GM10248 (cell line): ENCODE measurements at regions not wholly inside any gene's neighbourhood (a gene's known extent, or its start where the extent isn't known, plus 50 kb on each side); places are given as distances from the start of the nearest gene placed in this dataset.

Source experiments
- CTCF ChIA-PET: fragments of 300-600 bp; sonication (Branson Sonifier 250); formaldehyde crosslinking; extraction: SDS; loops from one replicate; lab custom pipeline; 2021; ENCODE audit warnings: antibody characterized with exemption; lab: Yijun Ruan, JAX
- POLR2A ChIA-PET: fragments of 350-650 bp; sonication (Branson Sonifier 250); formaldehyde crosslinking; extraction: SDS; loops from one replicate; lab custom pipeline; 2020; ENCODE audit warnings: antibody characterized with exemption; lab: Yijun Ruan, JAX
- DNase-seq: peaks from one replicate; pipeline ENCODE4 v3.0.0; 2012; ENCODE audit errors: extremely low spot score
- TF ChIP-seq, protein P1 (sequence below): IDR thresholded peaks from 2 replicates; pipeline ENCODE4 v1.5.1; 2012; ENCODE audit warnings: mild to moderate bottlenecking, low read depth; ENCODE audit errors: extremely low read depth, missing control alignments, control extremely low read depth

DNA sequence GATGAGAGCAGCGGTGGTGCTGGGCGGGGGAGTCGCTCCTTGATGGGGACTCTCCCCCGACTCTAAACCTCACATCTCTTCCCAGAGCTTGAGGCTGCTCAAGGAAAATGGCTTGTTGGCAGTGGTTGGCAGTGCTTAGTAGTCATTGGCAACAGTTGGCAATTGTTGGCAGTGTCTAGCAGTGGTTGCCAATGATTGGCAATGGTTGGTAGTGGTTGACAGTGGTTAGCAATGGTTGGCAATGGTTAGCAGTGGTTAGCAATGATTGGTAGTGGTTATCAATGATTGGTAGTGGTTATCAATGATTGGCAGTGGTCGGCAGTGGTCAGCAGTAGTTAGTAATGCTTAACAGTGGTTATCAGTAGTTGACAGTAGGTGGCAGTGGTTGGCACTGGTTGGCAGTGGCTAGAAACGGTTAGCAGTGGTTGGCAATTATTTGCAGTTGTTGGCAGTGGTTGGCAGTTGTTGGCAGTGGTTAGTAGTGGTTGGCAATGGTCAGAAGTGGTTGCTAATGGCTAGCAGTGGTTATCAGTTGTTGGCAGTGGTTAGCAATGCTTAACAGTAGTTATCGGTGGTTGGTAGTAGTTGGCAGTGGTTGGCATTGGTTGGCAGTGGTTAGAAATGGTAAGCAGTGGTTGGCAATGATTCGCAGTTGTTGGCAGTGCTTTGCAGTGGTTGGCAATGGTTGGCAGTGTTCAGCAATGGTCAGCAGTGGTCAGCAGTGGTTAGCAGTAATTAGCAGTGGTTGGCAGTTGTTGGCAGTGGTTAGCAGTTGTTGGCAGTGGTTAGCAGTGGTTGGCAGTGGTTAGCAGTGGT lies 85.4 kb upstream of the OTOS start:
- TF ChIP-seq, protein P1, sequence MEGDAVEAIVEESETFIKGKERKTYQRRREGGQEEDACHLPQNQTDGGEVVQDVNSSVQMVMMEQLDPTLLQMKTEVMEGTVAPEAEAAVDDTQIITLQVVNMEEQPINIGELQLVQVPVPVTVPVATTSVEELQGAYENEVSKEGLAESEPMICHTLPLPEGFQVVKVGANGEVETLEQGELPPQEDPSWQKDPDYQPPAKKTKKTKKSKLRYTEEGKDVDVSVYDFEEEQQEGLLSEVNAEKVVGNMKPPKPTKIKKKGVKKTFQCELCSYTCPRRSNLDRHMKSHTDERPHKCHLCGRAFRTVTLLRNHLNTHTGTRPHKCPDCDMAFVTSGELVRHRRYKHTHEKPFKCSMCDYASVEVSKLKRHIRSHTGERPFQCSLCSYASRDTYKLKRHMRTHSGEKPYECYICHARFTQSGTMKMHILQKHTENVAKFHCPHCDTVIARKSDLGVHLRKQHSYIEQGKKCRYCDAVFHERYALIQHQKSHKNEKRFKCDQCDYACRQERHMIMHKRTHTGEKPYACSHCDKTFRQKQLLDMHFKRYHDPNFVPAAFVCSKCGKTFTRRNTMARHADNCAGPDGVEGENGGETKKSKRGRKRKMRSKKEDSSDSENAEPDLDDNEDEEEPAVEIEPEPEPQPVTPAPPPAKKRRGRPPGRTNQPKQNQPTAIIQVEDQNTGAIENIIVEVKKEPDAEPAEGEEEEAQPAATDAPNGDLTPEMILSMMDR: no peak
- ChIA-PET CTCF (interaction anchor here (1.1 kb wide), 1 partner anchor 8 kb away, joined by 4 read pairs; no protein-coding TSS in a partner anchor), POLR2A (no interaction called here)
- no peak for DNase-seq

DNA sequence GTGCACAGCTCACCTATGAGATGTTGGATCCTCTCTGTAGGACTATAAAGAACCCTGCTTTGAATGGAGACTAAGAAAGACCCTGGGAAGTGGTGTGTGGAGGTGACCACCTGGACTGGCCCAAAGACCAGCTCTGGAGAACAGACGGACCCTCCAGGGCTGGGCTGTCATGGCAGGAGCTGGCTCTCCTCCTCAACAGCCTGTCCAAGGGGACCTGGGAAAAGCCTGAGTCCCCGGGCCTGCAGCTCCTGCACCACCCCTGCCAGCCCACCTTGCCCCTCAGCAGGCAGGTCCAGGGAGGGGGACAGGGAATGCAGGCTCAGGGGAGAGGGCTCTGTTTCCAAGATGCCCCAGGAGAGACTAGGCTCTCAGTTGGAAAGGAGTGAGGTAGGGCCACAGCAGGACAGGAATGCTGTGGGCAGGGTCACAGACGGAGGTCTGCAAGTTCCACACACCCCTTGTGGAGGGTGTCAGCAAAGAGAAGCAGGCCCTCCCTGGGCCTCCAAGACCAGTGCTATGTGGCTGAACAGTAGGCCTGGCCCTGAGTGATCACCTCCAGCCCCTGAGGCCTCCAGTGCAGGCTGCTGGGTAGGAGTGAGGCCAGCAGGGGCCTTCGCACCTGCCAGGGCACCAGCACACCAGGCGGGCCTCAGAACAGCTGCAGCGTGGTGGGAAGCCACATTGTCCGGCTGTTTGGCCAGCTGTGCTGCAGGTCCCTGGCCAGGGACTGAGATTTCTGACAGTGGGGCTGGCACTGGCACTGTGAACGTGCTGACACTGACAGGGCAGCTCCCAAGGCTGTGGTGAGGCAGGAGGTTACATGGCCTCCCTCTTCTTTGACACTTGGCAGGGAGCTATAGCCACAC lies 86.4 kb upstream of the OTOS start:
- CTCF ChIA-PET: interaction anchor here (1.1 to 1.3 kb wide), 2 partner anchors 9 kb away, joined by 3 to 4 read pairs; no protein-coding TSS in a partner anchor

DNA sequence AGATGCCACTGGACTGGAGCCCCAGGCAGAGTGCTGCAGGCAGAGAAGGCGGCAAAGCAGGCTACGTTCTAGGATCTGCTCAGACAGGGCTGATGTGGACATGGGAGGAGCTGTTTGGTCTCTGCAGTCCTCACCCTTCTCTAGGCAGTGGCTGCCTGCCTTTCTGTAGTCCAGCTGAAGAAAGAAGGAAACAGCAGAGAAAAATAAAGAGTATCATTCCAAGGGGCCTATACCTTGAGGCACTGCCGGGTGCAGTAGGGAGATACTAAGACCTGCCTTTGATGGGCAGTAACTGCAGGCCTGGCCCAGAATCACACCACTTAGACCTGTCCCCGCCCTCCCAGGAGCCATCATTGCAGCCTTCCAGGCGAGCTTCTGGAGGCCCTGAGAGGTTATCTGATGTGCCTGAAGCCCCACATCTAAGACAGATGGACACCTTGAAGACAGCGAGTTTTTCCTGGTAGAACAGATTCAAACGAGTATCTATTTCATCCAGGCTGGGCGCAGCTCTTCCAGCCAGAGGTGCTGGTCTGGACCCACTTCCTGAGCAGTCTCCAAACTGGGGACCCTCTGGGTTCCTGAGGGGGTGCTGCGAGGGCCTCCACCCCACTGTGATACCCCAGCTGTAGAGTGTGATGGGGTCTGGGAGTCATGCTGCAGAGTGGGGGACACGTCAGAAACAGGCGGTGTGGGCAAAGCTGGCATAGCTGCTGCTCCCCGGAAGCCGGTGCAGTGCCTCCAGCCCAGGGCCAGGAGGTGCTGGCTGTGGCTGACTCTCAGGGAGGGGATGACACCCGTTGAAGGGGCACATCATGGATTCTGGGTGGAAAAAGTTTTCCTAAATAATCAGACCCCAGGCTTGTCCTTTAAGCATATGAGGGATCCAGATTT lies 87.3 kb upstream of the OTOS start:
- ChIA-PET POLR2A (no interaction called here), CTCF (interaction anchor here (1.3 kb wide), 1 partner anchor 8 kb away, joined by 3 read pairs; no protein-coding TSS in a partner anchor)
- TF ChIP-seq, protein P1: no peak
- no peak for DNase-seq

More for the DNA sequence above, 86.4 kb upstream of the OTOS start:
- no peak for DNase-seq
- POLR2A ChIA-PET: no interaction called here
- TF ChIP-seq, protein P1: no peak

DNA sequence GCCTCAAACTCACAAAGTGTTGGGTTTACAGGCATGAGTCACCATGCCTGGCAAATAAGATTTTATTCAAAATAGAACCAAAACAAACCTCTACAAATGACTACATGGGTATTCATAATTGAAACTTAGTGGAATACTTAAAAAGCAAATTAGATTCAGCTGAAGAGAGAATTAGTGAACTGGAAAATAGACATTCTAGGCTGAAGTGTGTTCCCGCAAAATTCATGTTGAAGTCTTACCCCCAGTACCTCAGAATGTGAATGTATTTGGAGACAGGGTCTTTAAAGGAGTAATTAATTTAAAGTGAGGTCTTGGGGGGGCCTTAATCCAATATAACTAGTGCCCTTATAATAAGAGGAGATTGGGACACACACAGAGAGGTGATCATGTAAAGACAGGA lies 88.5 kb upstream of the OTOS start:
- ChIA-PET POLR2A (no interaction called here), CTCF (no interaction called here)
- DNase-seq: no peak
- TF ChIP-seq, protein P1: no peak

DNA sequence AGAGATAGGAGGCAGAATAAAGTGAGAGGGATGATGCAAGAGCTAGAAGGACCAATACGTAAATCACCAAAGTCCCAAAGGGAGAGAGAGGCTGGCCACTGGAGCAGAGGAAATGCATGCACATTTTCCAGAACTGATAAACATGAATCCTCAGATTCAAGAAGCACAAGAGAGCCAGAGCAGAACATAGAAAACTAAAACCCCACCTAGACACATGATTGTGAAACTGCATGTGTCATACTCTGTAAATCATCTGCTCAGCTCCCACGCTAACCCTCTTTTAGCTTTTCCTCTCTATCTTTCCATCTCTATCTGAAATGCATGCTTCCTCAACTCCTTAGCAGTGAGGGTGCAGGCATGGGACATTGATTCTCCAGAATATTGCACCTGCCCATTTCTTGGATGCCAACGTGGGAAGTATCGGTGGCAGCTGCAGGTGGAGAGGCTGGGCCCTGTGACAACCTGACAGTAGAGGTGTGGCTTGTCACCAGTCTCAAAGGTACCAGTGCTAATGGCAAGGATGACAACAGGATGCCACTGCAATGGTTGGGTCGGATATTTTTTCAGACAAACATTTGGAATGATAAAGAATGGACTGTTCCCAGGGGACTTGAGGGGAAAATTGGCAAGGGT lies 89.3 kb upstream of the OTOS start:
- ChIA-PET CTCF (no interaction called here), POLR2A (no interaction called here)
- no peak for DNase-seq
- TF ChIP-seq, protein P1: no peak
